ENCODE measurements at regions not wholly inside any gene's neighbourhood (a gene's known extent, or its start where the extent isn't known, plus 50 kb on each side); places are given as distances from the start of the nearest gene placed in this dataset.

DNA sequence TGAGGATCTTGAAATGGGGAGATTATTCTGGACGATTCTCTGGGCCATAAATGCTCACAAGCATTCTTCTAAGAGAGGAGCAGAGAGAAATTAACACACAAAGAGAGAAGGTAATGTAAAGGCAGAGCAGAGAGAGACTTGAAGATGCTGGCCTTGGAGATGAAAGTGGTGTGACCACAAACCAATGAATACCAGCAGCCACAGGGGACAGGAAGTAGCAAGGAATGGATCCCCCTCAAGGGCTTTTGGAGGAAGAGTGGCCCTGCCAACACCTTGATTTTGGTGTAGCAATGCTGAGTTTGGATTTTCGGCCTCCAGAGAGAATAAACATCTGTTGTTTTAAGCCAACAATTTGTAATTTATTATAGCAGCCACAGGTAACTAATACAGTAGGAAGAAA lies 1155.6 kb downstream of the TYW1 start:
- H3K4me3 ChIP-seq (ENCODE audit: low read depth, low read length), result no peak overlapping the region
- TF ChIP-seq, protein P1, sequence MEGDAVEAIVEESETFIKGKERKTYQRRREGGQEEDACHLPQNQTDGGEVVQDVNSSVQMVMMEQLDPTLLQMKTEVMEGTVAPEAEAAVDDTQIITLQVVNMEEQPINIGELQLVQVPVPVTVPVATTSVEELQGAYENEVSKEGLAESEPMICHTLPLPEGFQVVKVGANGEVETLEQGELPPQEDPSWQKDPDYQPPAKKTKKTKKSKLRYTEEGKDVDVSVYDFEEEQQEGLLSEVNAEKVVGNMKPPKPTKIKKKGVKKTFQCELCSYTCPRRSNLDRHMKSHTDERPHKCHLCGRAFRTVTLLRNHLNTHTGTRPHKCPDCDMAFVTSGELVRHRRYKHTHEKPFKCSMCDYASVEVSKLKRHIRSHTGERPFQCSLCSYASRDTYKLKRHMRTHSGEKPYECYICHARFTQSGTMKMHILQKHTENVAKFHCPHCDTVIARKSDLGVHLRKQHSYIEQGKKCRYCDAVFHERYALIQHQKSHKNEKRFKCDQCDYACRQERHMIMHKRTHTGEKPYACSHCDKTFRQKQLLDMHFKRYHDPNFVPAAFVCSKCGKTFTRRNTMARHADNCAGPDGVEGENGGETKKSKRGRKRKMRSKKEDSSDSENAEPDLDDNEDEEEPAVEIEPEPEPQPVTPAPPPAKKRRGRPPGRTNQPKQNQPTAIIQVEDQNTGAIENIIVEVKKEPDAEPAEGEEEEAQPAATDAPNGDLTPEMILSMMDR (IDR thresholded peaks at IDR 0.05; ENCODE audit: low read depth, low read length), result no peak

DNA sequence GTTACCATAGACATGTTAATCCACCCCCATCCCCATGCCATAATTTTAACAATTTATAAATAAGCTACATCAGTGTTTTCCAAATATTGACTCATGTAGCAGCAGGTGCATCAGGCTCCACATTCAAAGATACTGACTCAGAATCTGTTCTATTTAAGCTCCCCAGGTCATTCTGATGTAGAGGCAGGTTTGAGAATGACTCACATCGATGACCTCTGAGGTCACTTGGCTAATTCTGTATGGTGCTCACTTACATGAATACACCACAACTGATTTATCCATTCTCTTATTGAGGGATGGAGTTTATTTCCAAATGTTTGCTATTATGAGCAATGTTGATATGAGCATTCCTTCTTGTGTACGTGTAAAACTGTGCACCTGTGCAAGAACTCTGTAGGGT lies 1159.0 kb downstream of the TYW1 start:
- no peak overlapping the region for H3K4me3 ChIP-seq (ENCODE audit: low read depth, low read length)
- TF ChIP-seq, protein P1 (IDR thresholded peaks at IDR 0.05; ENCODE audit: low read depth, low read length), result no peak

DNA sequence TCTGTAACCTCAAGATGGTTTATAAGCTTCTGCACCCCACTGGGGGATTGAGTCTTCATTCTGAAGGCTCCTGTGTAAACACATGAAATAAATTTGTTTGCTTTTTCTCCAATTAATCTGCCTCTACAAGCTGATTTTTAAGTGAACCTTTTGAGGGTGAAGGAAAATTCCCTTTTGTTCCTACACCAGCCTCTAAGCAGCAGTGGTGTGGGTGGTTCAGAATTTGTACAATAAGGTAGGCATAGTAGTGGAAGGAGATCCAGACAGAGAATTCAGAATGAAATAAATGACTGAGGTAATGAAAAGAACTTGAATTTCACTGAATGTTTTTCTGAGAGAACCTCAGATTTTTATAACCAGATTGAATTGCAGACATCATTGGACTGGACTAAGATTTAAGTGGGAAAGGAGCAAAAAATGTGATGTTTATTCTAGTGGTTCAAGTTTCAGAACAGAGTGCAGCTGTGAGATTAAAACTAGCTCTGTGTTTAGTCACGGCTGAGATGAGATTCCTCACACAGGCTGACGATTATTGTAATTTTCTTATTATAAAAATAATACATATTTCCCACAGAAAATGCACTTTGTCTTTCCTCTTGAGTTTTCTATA lies 1162.2 kb downstream of the TYW1 start:
- H3K4me3 ChIP-seq (ENCODE audit: low read depth, low read length), result no peak overlapping the region
- TF ChIP-seq, protein P1 (IDR thresholded peaks at IDR 0.05; ENCODE audit: low read depth, low read length), result no peak

DNA sequence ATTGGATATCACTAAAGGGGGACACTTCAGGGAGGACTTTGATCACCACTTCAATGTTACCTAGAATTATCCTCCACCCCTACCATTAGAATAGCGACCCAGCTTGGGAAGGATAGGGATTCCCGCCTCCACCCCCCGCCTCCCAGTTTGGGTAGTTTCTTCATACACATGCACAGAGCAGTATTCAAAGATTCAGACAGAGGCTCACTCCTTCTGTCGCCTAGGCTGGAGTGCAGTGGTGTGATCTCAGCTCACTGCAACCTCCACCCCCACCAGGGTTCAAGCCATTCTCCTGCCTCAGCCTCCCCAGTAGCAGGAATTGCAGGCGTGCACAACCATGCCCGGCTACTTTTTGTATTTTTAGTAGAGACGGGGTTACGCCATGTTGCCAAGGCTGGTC lies 1166.1 kb downstream of the TYW1 start:
- TF ChIP-seq, protein P1 (IDR thresholded peaks at IDR 0.05; ENCODE audit: low read depth, low read length), result no peak
- H3K4me3 ChIP-seq (ENCODE audit: low read depth, low read length), result no peak overlapping the region

DNA sequence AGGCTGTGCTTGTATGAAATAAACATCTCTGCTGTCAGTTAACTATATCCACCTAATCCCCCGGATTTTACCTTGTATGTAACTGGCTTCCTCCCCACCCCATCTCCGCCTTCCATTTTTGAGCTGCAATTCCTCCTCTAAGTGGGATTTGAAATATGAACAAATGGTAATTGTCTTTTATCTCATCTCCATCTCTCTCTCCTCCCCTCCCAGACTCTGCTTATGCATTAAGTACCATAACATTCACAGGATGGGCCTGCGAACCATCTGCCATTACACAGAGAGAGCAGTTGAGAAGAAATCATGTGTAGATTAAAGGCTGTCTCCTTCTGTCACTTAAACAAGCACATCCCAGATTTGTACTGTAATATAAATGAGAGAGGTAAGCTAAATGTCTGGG lies 1169.9 kb downstream of the TYW1 start:
- no peak overlapping the region for H3K4me3 ChIP-seq (ENCODE audit: low read depth, low read length)
- TF ChIP-seq, protein P1 (IDR thresholded peaks at IDR 0.05; ENCODE audit: low read depth, low read length), result no peak

DNA sequence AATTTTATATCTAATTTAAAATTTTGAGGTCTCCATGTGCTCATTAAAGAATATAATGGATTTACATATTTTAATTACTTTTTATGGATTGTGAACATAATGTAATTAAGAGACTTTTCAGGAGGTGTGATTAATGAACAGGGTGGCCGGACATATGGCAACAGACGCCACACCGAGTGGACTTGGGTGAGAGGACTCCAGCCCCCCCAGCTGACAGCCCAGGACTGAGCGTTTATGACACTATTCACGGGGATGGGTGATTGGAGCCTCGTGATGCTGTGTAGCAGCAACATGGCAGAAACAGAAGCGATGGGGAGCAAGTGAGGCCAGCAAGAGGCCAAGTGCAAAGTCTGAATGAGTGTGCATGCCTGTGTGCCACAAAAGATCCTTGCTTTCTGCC lies 1176.9 kb downstream of the TYW1 start:
- TF ChIP-seq, protein P1 (IDR thresholded peaks at IDR 0.05; ENCODE audit: low read depth, low read length), result no peak

DNA sequence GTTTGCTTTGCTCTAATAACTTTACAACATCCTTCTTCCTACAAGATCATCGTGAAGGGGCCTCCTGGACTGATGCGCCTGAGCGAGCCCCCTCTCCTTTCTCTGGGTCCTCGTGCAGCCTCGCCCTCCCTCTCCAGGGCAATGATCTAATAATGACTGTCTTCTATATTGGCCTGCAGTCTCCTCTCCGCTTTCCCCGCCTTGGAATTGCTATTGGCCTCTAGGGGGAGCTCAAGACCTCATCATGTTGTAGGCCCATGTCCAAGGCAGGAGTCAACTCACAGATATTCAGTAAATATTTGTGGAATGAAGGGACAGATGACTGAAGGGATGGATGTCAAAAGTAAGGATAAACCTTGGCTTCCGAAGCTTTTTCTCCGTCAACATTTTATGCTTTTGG lies 1180.3 kb downstream of the TYW1 start:
- no peak overlapping the region for H3K4me3 ChIP-seq (ENCODE audit: low read depth, low read length)
- TF ChIP-seq, protein P1 (IDR thresholded peaks at IDR 0.05; ENCODE audit: low read depth, low read length), result no peak

More for the DNA sequence above, 1176.9 kb downstream of the TYW1 start:
- H3K4me3 ChIP-seq (ENCODE audit: low read depth, low read length), result no peak overlapping the region
